ENCODE measurements at regions not wholly inside any gene's neighbourhood (a gene's known extent, or its start where the extent isn't known, plus 50 kb on each side); places are given as distances from the start of the nearest gene placed in this dataset.

- Histone ChIP-seq H3K27me3 (no peaks in the 10 kb centered on the region), H3K4me3 (peak overlapping the region in 1 of 4 donors; percentile 13), H3K4me1 (no peaks in the 10 kb centered on the region), H3K27ac (no peak overlapping the region), H3K9me3 (no peaks in the 10 kb centered on the region), H3K36me3 (no peaks in the 10 kb centered on the region)
- FAIRE-seq (no peak), ATAC-seq (peak; percentile 82 to 98 (median 93)), DNase-seq (peak; percentile 13 to 49 (median 22))
- 14 to 15% methylated on average over 13 of the region's 13 CpGs for WGBS, 2 donors
- intact Hi-C loops (cut with DNase I), result no loop called here
- TF ChIP-seq CTCF (IDR thresholded peaks at IDR 0.05), result peak in 1 of 4 donors; percentile 15
Measured at GRCh38 chr4:129167640-129168260, 71.8 kb downstream of the C4orf33 start.

- Histone ChIP-seq H3K36me3 (no peaks in the 10 kb centered on the region), H3K4me3 (no peak overlapping the region), H3K4me1 (no peaks in the 10 kb centered on the region), H3K27me3 (no peaks in the 10 kb centered on the region), H3K27ac (no peak overlapping the region), H3K9me3 (no peaks in the 10 kb centered on the region)
- ATAC-seq, result no peak
- TF ChIP-seq CTCF (IDR thresholded peaks at IDR 0.05), result no peak
- intact Hi-C loops (cut with DNase I), result no loop called here
- FAIRE-seq, result no peak
- no peak for DNase-seq
Measured at GRCh38 chr4:129172181-129172580, 76.2 kb downstream of the C4orf33 start.

- Histone ChIP-seq H3K36me3 (no peaks in the 10 kb centered on the region), H3K9me3 (no peaks in the 10 kb centered on the region), H3K27ac (no peak overlapping the region), H3K4me3 (no peak overlapping the region), H3K4me1 (no peaks in the 10 kb centered on the region), H3K27me3 (no peaks in the 10 kb centered on the region)
- DNase-seq, result no peak
- no peak for TF ChIP-seq CTCF (IDR thresholded peaks at IDR 0.05)
- 87 to 97% methylated on average over 1 of the region's 1 CpG for WGBS, 2 donors
- intact Hi-C loops (cut with DNase I), result no loop called here
- no peak for FAIRE-seq
- ATAC-seq, result no peak
Measured at GRCh38 chr4:129176864-129177263, 80.9 kb downstream of the C4orf33 start.

- Histone ChIP-seq H3K27me3 (no peaks in the 10 kb centered on the region), H3K4me3 (no peak overlapping the region), H3K36me3 (no peaks in the 10 kb centered on the region), H3K9me3 (no peaks in the 10 kb centered on the region), H3K27ac (no peak overlapping the region), H3K4me1 (no peaks in the 10 kb centered on the region)
- no peak for TF ChIP-seq CTCF (IDR thresholded peaks at IDR 0.05)
- ATAC-seq, result no peak
- 78 to 79% methylated on average over 2 of the region's 2 CpGs for WGBS, 2 donors
- FAIRE-seq, result no peak
- intact Hi-C loops (cut with DNase I), result no loop called here
- no peak for DNase-seq
Measured at GRCh38 chr4:129179276-129179675, 83.3 kb downstream of the C4orf33 start.

GRCh38 chr4:129189630-129190029 is 93.7 kb downstream of the C4orf33 start:
- no peak for TF ChIP-seq CTCF (IDR thresholded peaks at IDR 0.05)
- 63 to 67% methylated on average over 4 of the region's 4 CpGs for WGBS, 2 donors
- Histone ChIP-seq H3K36me3 (no peaks in the 10 kb centered on the region), H3K4me3 (no peak overlapping the region), H3K9me3 (no peaks in the 10 kb centered on the region), H3K27ac (no peak overlapping the region), H3K4me1 (no peaks in the 10 kb centered on the region), H3K27me3 (no peaks in the 10 kb centered on the region)
- DNase-seq (no peak), ATAC-seq (no peak), FAIRE-seq (no peak)
- intact Hi-C loops (cut with DNase I), result no loop called here

Measured in pancreas (tissue), 10 donors.